Kidney tubule cell (primary cell): ENCODE measurements at regions not wholly inside any gene's neighbourhood (a gene's known extent, or its start where the extent isn't known, plus 50 kb on each side); places are given as distances from the start of the nearest gene placed in this dataset.

ENCODE experiments used
- DNase-seq: peaks from one replicate; pipeline ENCODE4 v3.0.0-alpha.2; 2018; ENCODE audit warnings: low spot score

DNA sequence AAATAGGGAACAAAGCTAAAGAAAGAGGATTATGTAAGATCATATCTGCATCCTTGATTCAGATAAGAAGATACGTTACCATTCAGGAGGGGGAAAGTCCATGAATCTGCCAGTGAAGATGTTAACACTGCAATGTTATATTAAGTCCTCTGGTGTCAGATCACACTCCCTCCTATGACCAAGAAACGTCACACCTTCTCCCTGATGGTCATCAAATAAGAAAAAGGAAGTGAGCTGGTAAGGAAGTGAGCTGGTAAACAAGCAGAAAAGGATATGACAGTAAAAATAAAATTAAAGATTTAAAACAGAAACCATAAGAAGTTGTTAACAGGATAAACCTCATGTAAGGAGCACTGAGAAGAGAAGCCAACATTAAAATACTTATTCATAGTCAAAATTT lies 340.2 kb downstream of the SEC23A start:
- no peak for DNase-seq

DNA sequence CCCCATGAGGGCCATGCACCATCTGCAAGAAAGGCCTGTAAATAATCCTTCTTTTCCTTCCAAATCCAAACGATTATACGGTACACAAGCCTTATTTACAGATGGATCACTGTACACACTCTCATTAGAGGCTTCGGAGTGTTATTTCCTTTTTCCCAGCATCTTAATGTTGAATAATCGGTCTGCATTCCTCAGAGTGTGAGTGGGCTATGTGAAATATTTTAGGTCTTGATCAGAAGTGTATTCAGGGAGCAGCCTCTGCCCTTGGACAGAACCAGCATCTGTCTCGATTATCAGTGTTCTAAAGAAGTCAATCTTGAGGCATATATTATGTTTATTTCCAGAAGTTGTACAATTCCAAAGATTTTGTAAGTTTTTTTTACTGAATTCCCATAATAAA lies 340.6 kb downstream of the SEC23A start:
- DNase-seq: no peak

DNA sequence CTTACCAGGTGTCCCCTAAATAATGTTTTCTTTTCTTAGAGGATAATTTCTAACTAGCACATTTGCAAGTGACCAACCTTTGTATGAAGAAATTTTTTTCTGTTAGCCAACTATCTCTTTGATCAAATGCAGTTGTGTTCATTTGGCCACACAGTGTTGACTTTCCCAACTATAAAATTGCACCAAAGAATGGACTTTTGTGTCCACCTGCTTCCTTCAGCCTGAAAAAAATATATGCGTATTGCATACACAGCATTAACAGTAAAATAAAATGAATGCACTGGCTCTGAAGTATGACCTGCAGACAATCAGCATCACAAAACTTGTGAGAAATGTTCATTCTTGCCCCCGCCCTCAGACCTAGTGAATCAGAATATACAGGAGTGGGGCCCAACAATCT lies 342.0 kb downstream of the SEC23A start:
- DNase-seq: no peak

DNA sequence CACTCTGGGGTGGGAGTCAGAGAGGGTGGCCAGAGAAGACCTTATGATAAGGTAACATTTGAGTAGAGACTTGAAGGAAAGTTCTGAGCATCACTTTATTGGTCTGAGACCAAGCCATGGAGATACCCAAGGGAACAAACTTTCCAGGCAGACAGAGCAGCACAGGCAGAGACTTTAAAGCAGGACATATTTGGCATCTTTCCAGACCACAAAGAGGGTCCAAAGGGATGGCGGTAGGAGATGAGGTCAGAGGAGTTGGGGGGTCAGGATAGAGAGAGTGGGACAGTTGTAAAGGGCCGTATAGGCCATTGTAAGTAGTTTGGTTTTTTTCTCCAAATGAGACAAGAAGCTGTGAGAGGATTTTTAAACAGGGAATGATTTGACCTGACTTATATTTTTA lies 344.4 kb downstream of the SEC23A start:
- DNase-seq: no peak

DNA sequence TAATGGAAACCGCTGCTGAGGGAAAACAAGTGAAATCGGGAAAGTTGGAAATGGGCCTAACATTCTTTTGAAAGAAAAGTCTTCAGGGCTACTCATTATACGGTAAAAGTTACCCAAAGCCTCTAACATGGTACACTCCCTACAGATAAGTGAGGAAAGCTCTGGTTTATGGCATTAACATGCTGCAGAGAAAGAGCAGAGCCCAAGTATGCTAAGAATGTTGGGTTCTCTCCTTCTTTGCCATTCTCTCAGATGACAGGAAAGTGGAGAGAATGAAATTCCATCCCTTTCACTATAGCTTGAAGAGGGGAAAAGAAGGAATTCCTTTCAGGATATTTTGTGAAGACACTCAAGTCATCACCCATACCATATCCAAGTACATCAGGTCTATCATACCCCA lies 348.0 kb downstream of the SEC23A start:
- DNase-seq: no peak

DNA sequence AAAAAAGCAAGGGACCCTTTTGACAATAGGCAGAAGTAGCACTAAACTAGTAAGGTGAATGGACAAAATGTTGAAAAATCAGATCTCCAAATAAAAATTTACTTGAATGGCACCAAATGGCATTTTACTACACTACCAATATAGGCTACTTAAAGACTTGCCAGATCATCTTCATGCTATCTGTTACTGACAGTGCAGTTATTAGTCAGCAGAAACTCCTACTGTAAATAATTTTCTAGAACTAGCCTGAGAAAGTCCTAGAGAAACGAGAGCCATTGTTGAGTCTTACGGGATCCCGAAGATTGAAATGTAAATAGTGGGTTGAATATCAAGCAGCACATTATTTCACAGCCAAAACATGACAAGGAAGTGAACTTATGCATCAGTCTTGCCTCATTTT lies 350.3 kb downstream of the SEC23A start:
- DNase-seq: no peak

DNA sequence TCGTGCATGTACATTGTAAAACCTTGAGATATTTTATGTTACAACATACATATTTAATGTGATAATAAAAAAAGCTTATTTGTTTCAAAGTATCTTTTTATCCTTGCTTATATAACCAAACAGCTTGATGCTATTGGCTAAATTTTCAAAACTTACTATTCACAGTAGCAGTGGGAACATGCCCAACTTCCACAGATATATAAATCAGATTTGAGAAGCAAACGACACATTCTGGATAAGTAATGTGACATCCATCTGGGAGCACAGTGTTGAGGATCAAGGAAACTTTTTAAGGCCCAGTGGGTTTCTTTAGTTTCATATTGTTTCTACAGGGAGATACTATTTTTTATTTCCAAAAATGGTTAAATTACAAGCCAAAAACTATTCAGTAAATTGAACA lies 350.7 kb downstream of the SEC23A start:
- DNase-seq: no peak

DNA sequence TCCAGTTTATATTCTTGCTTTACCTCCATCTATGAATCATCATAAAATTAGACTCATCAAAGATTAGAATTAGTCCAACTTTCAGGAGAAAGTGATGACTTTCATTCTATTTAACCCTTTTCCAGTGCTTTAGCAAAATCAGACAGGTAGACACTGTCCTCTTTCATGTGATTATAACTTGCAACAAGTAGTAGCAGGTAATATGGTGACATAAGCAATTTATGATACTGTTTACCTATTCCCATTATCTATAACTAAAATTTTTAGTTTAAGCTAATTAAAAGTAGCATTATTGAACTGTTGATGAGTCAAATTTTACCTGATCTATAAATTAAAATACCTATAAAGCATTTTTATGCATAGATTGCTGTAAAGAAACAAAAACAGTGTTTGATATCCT lies 351.6 kb downstream of the SEC23A start:
- DNase-seq: no peak

DNA sequence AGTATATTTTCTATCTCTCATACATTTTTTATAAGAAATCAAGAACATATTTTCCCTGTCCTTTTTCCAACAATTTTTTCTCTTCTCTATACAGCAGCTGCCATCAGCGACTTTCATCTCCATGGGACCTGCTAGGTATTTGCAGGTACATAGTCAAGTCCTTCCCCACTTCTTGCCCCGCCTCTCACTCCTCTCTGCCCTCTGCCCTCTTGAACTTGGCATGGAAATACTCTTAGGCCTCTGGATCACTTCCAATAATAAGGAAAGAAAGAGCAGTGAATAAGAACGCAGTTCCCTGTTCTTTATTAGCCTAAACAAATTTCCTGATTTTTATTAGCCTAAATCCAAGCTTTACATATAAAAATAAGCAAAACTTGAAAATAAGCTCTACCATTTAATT lies 353.1 kb downstream of the SEC23A start:
- no peak for DNase-seq

DNA sequence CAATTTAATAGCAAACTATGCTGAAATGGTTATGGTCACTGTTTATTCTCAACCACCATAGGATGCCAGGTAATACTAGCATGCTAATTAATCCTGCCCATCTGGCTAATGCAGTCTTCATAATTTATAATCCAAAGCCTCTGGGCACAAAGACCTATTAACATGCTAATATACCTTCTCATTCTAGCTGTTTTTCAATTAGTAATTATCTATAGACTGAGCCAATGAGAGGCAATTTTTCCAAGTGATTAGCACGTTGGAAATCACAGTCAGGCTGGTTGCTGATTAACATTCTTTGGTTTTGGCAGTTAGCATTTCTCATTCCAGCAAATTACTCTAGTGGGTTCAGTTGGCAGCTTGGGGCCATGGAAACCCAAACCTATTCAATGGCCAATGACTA lies 357.2 kb downstream of the SEC23A start:
- DNase-seq: no peak

DNA sequence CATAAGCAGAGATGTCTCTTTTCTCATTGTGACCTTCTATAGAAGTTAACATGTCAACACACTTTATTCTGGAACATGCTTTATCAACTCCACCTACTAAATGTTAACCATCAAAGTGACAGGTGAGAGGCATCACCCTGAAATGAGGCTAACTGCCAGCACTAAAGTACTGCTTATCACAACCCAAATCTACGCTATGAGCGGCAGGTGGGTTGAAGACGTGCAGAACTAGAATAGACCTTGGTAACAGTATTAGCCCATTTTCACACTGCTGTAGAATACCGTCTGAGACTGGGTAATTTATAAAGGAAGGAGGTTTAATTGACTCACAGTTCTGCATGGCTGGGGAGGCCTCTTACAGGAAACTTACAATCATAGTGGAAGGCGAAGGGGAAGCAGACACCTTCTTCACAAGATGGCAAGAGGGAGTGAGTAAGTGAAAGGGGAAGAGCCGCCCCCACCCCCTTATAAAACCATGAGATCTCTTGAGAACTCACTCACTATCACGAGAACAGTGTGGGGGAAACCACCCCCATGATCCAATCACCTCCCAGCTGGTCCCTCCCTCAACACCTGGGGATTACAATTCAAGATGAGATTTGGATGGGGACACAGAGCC lies 359.0 kb downstream of the SEC23A start:
- DNase-seq: no peak

DNA sequence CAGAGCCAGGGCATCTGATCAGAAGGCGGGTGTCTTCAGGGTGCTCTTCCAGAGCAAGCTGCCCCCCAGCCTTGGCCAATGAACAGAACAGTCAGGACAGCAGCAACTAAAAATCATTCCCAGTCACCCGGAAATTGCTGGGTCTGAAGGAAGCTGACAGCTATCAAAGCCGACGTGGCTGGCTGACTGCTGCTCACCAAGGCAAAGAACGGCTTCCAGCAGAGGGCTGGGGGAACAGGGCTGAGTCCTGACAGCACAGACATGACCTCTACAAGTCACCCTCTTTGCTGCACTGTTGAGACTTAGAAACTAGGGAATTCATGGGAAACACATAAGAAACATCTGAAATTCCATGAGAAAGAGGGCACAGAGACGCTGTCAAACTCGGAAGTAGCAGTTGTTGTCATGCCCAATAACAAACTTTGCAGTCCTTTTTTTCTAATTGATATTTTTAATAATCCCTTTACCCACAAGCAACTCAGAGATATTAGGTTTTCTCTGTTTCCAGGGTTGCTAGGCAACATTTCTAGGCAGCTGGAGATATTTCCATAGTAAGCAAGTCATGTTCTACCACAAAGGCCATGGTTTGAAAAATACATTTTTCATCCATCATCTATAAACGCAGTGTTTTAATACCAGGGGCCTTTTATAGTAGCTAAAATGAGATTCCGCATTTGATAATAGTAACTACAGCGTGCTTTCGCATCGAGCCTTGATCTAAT lies 365.2 kb downstream of the SEC23A start:
- DNase-seq: peak; percentile 22

DNA sequence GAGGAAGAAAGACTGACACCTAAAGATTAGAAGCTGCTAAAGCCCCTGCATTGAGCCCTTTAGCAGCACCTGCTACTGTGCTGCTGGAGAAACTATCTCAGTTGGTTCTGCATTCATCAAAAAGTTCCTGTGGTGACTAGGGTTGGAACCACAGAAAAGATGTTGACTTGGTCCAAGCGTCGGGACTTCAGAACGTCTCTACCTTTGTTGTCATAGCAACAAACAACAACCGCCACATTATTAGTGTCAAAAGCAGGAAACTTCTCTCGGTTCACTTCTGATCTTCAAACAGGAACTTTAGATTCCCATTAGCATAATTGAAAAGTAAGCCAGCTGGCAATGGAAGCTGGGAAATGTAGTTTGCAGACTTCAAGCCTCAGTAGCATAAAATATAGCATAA lies 368.0 kb downstream of the SEC23A start:
- no peak for DNase-seq

DNA sequence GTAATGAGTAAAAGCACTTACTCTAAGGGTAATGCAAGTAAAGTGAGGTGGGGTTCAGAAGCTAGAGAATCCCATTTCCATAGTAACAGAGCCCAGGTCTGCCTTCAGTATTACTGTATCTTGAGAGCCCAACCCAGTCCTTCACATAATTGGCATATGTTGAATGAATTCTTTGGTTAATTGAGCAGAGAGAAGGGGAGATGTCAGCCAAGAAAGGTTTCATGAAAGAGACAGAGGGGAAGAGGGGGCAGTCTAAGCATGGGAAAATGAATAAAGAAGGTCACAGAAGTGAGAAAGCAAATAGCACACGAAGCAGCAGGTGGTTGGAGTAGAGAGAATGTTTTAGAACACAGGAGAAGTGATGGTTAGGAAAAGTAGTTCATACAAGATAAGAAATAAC lies 371.1 kb downstream of the SEC23A start:
- no peak for DNase-seq

DNA sequence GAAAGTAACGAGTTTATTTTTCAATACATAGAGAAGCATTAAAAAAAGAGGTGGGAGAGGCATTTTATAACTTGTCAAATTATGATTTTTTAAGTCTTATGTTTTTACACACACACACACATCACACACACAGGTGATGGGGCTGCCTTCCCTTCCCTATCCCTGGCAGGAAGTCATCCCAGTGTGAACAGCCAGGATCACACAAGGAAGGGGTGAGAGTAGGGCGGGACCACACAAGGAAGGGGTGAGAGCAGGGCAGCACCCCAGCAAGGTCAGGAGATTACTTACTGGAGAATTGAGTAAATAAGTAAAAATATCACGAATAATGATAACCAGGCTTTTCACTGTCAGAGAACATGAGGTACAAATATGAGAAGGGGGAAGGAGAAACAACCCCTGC lies 372.6 kb downstream of the SEC23A start:
- no peak for DNase-seq

DNA sequence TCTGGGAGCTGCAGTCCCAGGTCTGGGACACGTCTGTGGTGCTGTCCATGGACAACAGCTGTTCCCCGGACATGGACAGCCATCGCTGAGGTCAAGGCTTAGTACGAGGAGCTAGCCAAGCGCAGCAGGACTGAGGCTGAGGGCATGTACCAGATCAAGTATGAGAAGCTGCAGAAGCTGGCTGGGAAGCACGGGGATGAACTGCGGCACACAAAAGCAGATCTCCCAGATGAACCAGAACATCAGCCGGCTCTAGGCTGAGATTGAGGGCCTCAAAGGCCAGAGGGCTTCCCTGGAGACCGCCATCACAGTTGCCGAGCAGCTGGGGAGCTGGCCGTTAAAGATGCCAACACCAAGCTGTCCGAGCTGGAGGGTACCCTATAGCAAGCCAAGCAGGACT lies 375.3 kb downstream of the SEC23A start:
- DNase-seq: no peak

DNA sequence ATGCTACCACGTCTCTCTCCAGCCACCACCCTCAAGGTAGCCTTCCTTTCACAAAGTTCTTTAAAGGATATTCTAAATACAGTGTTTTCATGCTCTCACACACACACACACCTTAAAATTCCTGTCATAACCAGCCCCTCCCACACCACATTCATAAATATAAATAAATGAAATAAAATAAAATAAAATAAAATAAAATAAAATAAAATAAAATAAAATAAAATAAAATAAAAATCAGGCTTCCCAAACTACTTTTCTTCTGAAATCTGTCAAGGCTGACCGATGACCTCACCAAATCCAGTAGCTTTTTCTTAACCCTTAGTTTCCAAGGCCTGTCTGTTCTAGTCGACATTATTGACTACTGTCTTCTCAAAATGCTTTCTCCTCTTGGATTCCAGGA lies 378.4 kb downstream of the SEC23A start:
- DNase-seq: no peak

DNA sequence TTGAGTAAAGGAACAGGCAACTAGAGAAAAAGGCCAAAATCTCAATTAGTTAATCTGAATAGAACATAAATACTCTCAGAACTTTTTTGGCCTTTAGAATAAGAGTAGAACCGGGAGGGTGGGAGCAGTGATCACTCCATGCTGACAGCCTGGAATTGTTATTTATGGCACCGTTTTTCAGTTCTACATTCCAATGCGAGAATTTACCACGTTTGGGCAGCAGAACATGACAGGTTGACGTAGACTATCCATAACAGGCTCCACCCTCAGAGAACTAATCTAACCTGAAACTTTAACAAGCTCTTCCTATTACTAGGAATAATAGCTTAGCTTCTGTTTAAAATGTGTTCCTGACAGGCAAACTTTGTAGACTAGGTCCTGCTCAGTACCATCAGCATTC lies 379.1 kb downstream of the SEC23A start:
- DNase-seq: no peak

DNA sequence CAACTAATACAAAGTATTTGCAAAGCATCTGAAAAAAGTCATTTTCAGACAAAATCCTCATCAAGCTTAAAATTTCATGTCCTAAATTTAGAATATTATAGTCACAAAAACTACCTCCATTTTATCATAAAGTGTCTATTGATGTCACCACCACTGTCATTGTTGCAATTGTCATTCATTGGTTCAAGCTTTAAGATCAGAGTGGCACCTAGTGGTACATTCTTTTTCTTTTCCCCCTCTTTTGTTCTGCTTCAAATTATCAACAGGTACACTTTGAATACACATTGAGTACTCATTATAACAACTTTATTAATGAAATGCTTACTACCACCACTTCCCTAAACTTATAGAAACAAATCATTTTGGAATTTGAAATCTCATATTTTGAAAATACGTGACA lies 379.8 kb downstream of the SEC23A start:
- DNase-seq: no peak

DNA sequence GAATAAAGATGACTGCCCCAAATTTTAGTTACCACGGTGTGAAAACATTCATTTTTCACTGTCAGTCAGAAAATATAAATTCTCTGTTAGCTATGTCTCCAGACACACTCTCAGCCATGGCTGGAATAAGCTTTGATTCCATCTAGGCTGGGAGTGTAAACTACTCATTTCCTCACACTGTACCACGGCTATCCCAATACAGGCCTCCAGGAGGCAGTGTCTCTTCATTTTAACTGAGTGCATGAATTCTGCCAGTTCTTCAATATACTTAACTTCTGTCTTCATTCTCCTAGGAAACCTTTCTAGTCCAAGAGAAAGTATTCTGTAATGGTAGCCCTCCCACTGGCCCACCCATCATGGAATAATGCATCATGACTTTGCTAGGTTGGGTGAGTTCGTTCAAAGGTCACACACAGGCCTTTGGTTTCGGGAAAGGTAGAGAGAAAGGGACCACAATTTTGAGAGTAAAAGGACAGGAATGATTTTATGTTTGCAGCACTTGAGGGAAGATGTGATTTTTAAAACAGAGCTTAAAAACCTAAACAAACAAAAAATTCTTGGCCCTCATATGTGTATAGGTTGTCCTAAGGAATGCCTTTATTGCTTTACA lies 381.1 kb downstream of the SEC23A start:
- peak; percentile 55 for DNase-seq

DNA sequence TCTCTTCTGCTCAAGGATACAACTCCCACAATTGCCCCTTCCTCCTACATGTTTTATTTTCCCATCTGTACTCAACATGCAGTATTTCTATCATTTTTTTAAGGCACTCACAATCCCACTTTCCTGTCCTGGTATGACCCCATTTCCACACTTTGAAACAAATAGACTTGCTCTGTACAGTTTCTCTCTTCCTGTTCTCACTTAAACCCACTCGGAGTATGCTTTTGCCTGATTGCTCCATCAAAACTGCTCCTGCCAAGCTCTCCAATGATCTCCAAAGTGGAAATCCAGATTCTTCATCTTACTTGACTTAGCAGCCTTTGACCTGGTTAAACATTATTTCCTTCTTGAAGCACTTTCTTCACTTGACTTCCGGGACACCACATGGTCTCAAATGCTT lies 384.5 kb downstream of the SEC23A start:
- no peak for DNase-seq

DNA sequence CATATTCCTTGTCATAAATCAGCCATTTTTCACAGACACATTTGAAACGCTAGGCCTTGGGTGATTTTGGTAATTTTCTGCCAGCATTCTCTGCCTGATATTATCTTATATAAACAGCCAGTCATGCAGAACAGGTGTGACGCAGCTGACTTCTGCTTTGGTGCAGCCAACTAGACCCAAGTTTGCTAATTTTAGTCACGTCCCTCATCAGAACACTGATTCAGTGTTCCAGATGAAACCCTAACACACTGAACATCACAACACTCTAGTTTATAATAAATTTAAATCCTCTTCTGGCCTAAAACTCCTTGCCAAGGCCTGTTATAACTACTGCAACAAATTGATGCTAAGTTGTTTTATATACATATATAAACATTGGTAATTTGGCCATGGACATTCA lies 386.1 kb downstream of the SEC23A start:
- peak; percentile 25 for DNase-seq

DNA sequence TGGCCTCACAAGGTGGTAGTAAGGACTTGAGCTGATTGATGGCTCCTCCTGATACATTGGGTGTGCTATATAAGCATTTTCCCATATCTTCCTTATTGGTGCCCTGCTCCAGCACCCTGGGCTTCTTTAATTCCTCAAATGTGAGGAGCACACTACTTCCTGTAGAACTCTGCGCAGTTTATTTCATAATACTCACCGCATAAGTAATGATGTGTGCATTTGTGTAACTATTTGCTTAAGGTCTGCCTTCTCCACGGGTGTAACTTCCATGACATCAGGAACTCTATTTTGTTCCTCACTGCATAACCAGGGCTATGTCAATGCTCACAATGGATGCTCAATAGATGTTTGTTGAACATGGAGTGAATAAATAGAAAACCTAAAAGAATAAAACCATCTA lies 392.2 kb downstream of the SEC23A start:
- no peak for DNase-seq

DNA sequence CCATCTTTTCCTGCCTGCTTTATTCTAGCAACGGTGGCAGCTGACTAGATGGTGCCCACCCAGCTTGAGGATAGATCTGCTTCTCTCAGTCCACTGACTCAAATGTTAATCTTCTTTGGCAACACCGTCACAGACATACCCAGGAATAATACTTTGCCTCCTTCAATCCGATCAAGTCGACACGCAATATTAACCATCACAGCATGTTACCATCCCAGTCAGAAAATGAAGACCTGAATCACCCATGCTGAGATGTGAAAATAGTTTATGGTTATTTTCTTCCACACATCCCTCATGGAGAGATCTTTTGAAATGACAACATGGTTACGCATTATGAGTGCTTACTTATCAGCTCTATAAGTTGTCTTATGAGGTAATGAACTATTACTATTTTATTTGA lies 392.8 kb downstream of the SEC23A start:
- DNase-seq: no peak
